ENCODE measurements at regions not wholly inside any gene's neighbourhood (a gene's known extent, or its start where the extent isn't known, plus 50 kb on each side); places are given as distances from the start of the nearest gene placed in this dataset.

DNA sequence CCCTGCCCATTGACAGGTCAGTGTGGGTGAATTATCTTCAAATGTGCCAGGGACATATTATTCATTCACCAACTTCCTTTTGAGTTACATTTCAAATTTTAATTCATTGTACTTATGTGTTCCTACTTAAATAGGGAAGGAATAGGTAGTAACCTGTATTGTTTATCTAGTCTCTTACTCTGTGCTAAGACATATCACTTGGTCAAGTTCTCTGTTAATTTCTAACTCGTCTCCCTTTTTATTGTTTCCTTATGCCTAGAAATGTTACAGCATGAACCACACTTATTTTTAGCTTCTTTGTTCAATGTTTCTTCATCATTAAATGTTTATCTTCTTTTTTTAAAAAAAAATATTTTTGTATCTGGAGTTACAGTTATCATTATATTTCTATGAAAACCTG is 151.9 kb downstream of the HAUS1 start:
- no peak for TF ChIP-seq EZH2 (optimal IDR thresholded peaks at IDR 0.05; ENCODE audit: low read depth, low read length)
- TF ChIP-seq, protein P1, sequence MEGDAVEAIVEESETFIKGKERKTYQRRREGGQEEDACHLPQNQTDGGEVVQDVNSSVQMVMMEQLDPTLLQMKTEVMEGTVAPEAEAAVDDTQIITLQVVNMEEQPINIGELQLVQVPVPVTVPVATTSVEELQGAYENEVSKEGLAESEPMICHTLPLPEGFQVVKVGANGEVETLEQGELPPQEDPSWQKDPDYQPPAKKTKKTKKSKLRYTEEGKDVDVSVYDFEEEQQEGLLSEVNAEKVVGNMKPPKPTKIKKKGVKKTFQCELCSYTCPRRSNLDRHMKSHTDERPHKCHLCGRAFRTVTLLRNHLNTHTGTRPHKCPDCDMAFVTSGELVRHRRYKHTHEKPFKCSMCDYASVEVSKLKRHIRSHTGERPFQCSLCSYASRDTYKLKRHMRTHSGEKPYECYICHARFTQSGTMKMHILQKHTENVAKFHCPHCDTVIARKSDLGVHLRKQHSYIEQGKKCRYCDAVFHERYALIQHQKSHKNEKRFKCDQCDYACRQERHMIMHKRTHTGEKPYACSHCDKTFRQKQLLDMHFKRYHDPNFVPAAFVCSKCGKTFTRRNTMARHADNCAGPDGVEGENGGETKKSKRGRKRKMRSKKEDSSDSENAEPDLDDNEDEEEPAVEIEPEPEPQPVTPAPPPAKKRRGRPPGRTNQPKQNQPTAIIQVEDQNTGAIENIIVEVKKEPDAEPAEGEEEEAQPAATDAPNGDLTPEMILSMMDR (IDR thresholded peaks at IDR 0.05; ENCODE audit: low read length) = no peak
- TF ChIP-seq EZH2phosphoT487 (IDR thresholded peaks at IDR 0.05; ENCODE audit: low read length) = no peak

Measured in MM.1S (cell line).